Islet precursor cell (in vitro differentiated cells): ENCODE measurements at regions not wholly inside any gene's neighbourhood (a gene's known extent, or its start where the extent isn't known, plus 50 kb on each side); places are given as distances from the start of the nearest gene placed in this dataset.
"Not testable (repeated sequence)": the region's sequence is repeated elsewhere in the genome, so short reads cannot be mapped to it uniquely, and the experiment has no call there.

Source experiments
- DNase-seq: peaks from one replicate; pipeline ENCODE4 v3.0.0-alpha.2; 2018

- no peak for DNase-seq
Observed at GRCh38 chr1:4121834-4122512, 221.9 kb upstream of the C1orf174 start.

- no peak for DNase-seq
Observed at GRCh38 chr1:4122513-4123160, 222.6 kb upstream of the C1orf174 start.

DNA sequence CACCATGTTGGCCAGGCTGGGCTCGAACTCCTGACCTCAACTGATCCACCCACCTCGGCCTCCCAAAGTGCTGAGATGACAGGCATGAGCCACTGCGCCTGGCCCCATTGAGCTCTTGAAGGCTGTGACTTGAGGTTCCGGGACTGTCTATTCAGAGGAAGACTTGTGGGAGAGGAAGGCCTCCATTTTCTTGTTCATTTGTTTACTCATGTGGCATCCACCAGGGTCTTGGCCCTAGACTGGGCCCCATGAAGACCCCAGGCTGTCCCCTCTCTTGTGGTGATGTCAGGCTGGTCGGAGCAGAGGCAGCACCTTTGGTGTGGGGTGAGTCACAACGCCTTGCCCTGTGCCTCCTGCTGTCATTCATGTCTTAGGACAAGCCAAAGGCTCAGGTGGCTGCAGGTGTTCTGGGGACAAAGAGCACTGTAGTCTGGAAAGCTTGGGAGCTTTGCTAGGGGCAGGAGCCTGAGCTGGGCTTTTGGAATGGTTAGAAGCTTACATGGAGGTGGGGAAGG lies 224.6 kb upstream of the C1orf174 start:
- no peak for DNase-seq

DNA sequence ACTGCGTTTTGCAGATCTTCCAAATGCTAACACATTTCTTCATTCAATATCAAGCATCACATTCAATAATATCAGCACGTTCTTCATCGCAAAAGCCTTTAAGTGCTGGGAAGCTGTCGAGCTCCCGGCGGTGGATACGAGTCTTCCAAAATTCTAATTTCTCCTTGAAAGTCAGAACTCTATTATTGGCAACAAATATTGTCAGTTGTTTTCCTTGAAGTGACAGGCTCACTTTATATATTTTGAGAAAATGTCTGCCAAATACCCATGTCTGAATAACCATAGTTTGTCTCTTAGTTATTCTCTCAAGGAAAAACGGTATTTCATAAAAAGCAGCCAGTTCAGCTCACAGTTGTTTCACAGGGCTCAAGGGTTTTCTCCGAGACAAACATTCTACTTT lies 226.2 kb upstream of the C1orf174 start:
- DNase-seq: no peak

DNA sequence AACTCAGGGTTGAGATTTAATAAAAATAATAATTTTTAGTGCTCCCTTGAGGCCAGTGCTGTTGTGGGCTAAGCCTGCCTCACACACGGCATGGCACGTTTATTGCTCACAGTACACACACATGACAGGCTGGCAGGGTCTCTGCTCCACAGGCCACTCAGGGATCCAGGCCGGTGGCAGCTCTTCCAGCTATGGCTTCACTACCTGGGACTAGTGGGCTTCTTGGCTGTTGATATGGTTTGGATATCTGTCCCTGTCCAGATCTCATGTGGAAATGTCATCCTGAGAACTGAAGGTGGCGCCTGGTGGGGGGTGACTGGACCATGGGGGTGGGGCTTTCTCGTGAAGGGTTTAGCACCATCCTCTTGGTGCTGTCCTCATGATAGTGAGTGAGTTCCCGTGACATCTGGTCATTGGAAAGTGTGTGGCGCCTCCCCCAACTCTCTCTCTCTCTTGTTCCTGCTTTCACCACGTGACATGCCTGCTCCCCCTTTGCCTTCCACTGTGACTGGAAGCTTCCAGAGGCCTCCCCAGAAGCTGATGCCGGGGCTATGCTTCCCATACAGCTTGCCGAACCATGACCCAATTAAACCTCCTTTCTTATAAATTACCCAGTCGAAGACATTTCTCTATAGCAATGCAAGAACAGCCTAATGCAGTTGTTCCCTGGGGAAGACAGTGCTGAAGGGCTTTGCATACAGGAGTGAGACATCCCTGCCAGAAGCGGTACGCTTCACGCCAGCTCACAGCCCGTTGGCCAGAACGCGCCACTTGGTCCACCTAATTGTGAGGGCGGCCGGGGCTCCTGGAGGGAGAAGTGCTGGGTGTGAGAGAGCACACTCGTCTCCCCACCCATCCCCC lies 226.9 kb upstream of the C1orf174 start:
- no peak for DNase-seq

GRCh38 chr1:4127592-4128140 lies 227.6 kb upstream of the C1orf174 start:
- no peak for DNase-seq

- no peak for DNase-seq
Observed at GRCh38 chr1:4128616-4129015, 228.5 kb upstream of the C1orf174 start.

DNA sequence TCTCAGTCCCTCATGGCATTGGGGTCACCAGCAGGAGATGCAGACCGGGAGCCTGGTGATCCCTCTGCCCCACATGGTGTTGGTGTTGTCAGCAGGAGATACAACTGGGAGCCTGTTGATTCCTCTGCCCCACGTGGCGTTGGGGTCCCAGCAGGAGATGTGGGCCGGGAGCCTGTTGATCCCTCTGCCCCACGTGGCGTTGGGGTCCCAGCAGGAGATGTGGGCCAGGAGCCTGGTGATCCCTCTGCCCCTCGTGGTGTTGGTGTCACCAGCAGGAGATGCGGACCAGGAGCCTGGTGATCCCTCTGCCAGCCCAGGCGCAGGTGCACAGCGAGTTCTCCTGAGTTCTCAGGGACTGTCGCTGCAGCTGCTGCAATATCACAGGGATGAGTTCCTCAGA lies 229.6 kb upstream of the C1orf174 start:
- DNase-seq: no peak

- DNase-seq: no peak
Observed at GRCh38 chr1:4130096-4130495, 230.0 kb upstream of the C1orf174 start.

- DNase-seq: no peak
Observed at GRCh38 chr1:4131734-4132133, 231.7 kb upstream of the C1orf174 start.

GRCh38 chr1:4132352-4133296 lies 232.6 kb upstream of the C1orf174 start:
- DNase-seq: no peak

- no peak for DNase-seq
Observed at GRCh38 chr1:4133297-4133938, 233.3 kb upstream of the C1orf174 start.

GRCh38 chr1:4133939-4134321 lies 233.9 kb upstream of the C1orf174 start:
- DNase-seq: no peak

GRCh38 chr1:4135853-4136252 lies 235.8 kb upstream of the C1orf174 start:
- DNase-seq: not testable (repeated sequence)

- peak; percentile 69 for DNase-seq
Observed at GRCh38 chr1:4137621-4138415, 237.7 kb upstream of the C1orf174 start.

- no peak for DNase-seq
Observed at GRCh38 chr1:4139646-4140045, 239.6 kb upstream of the C1orf174 start.

DNA sequence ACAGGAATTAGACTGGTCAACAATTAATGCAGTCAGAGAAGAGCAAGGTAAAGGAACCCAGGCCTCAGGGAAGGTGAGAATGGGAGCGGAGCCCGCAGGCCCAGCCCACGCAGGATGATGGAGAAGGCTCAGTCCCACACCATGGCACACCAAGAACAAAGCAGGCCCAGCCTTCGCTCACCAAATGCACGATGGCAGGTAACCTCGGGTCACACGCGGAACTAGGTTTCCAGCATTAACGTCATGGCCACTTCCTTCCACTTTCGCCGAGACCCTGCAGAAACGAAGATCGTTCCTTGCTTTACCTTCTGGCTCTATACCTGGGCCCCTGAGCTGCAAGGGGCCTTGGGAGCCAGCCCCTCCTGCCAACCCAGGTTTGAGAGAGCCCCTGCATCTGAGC lies 240.2 kb upstream of the C1orf174 start:
- no peak for DNase-seq

GRCh38 chr1:4140821-4141220 lies 240.7 kb upstream of the C1orf174 start:
- DNase-seq: no peak

DNA sequence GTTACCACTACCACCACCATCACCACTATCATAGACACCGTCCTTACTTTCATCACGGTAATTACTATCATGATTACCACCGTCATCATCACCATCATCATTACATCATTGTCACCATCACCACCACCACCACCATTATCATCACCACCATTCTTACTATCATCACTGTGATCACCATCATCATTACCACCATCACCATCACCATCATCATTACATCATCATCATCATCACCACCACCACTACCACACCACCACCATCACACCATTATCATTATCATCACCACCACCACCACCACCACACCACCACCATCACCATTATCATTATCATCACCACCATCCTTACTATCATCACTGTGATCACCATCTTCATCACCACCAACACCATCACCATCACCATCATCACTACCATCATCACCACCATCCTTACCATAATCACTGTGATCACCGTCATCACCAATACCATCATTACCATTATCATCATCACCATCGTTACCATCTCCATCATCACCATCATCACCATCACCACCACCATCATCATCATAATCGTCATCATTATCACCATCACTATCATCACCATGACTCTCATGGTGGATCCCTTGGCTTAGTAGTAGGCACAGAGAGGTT lies 244.4 kb upstream of the C1orf174 start:
- DNase-seq: no peak

DNA sequence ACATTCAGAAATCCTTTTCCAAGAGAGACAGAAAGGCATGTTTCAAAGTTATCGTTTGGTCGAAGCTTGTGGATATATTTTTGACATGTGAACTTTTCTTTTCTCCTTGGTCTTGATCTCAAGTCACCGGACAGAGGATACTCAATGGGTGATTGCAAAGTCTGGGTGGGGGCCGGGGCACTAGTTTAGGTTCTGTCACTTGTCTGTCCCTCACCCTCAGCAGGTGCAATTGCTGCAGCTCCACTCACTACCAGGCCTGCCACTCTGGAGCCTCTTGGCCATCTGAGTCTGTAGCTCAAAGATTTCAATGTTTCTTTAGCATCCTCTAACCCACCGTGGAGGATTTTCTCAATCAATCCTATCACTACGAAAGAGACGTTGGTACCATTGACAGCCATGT lies 246.0 kb upstream of the C1orf174 start:
- DNase-seq: no peak
